HEK293T (cell line): ENCODE measurements at regions not wholly inside any gene's neighbourhood (a gene's known extent, or its start where the extent isn't known, plus 50 kb on each side); places are given as distances from the start of the nearest gene placed in this dataset.

Experiments
- CTCF ChIA-PET: fragments of 350-600 bp; formaldehyde crosslinking; extraction: SDS; loops from one replicate; lab custom pipeline; 2021; ENCODE audit warnings: antibody characterized with exemption, inconsistent platforms; lab: Yijun Ruan, JAX
- POLR2A ChIA-PET: fragments of 350-600 bp; formaldehyde crosslinking; extraction: SDS; loops from one replicate; lab custom pipeline; 2020; ENCODE audit warnings: antibody characterized with exemption, inconsistent platforms; lab: Yijun Ruan, JAX
- DNase-seq: peaks from one replicate; pipeline ENCODE4 v3.0.0; 2012; ENCODE audit warnings: mixed read lengths; ENCODE audit errors: extremely low spot score
- ARNT ChIP-seq: fragments of 450-650 bp; IDR thresholded peaks from 2 replicates; pipeline ENCODE4 v1.6.1; 2017; ENCODE audit warnings: mild to moderate bottlenecking
- BHLHE40 ChIP-seq: fragments of 450-650 bp; IDR thresholded peaks from 2 replicates; pipeline ENCODE4 v1.6.1; 2016; ENCODE audit warnings: mild to moderate bottlenecking, moderate library complexity, borderline replicate concordance
- CTBP1 ChIP-seq: fragments of 450-650 bp; IDR thresholded peaks from 2 replicates; pipeline ENCODE4 v1.6.1; 2016; ENCODE audit warnings: borderline replicate concordance
- ELF4 ChIP-seq: fragments of 450-650 bp; IDR thresholded peaks from 2 replicates; pipeline ENCODE4 v1.6.1; 2017; ENCODE audit warnings: antibody characterized with exemption
- FOXA1 ChIP-seq: fragments of 450-650 bp; IDR thresholded peaks from 2 replicates; pipeline ENCODE4 v1.6.1; 2016; ENCODE audit warnings: mild to moderate bottlenecking
- FOXK2 ChIP-seq: fragments of 450-650 bp; IDR thresholded peaks from 2 replicates; pipeline ENCODE4 v1.6.1; 2016; ENCODE audit warnings: mild to moderate bottlenecking
- FOXM1 ChIP-seq: fragments of 450-650 bp; IDR thresholded peaks from 2 replicates; pipeline ENCODE4 v1.6.1; 2017; ENCODE audit warnings: mild to moderate bottlenecking, borderline replicate concordance
- HDGF ChIP-seq: fragments of 450-650 bp; IDR thresholded peaks from 2 replicates; pipeline ENCODE4 v1.6.1; 2017; ENCODE audit warnings: antibody characterized with exemption, borderline replicate concordance
- L3MBTL2 ChIP-seq: fragments of 450-650 bp; conservative IDR thresholded peaks from 2 replicates; pipeline ENCODE4 v1.6.1; 2016; ENCODE audit warnings: mild to moderate bottlenecking
- LEF1 ChIP-seq: fragments of 450-650 bp; IDR thresholded peaks from 2 replicates; pipeline ENCODE4 v1.6.1; 2017; ENCODE audit warnings: mild to moderate bottlenecking, borderline replicate concordance
- NFRKB ChIP-seq: fragments of 450-650 bp; IDR thresholded peaks from 2 replicates; pipeline ENCODE4 v1.6.1; 2016; ENCODE audit warnings: mild to moderate bottlenecking, moderate library complexity
- SP1 ChIP-seq: fragments of 450-650 bp; IDR thresholded peaks from 2 replicates; pipeline ENCODE4 v1.6.1; 2017
- SUZ12 ChIP-seq: fragments of 450-650 bp; IDR thresholded peaks from 2 replicates; pipeline ENCODE4 v1.6.1; 2016; ENCODE audit warnings: mild to moderate bottlenecking
- TARDBP ChIP-seq: fragments of 450-650 bp; IDR thresholded peaks from 2 replicates; pipeline ENCODE4 v1.6.1; 2016
- ZNF384 ChIP-seq: fragments of 450-650 bp; IDR thresholded peaks from 2 replicates; pipeline ENCODE4 v1.6.1; 2016
- TF ChIP-seq, protein P1 (sequence below): fragments of 450-650 bp; IDR thresholded peaks from 2 replicates; pipeline ENCODE4 v1.6.1; 2016

DNA sequence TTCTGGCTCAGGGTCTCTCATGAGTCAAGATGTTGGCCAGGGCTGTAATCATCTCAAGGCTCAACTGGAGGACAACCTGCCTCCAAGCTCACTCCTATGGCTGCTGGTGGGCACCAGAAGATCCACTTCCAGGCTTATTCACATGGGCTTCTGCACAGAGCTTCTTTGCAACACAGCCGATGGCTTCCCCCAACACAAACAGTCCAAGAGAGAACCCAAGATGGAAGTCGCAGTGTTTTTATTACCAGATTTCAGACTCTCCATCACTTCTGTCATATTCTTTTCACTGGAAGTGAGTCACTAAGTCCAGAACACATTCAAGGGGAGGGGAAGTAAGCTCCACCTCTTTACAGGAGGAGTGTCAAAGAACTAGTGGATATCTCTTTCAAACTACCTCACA is 75.5 kb downstream of the CD164 start:
- TF ChIP-seq NFRKB (no peak), L3MBTL2 (no peak), FOXK2 (no peak), ZNF384 (no peak), LEF1 (no peak), ELF4 (no peak), FOXM1 (no peak), HDGF (no peak), CTBP1 (no peak), BHLHE40 (no peak), ARNT (no peak), FOXA1 (no peak), SUZ12 (no peak), SP1 (no peak), TARDBP (no peak)
- ChIA-PET POLR2A (no interaction called here), CTCF (no interaction called here)
- no peak for DNase-seq

DNA sequence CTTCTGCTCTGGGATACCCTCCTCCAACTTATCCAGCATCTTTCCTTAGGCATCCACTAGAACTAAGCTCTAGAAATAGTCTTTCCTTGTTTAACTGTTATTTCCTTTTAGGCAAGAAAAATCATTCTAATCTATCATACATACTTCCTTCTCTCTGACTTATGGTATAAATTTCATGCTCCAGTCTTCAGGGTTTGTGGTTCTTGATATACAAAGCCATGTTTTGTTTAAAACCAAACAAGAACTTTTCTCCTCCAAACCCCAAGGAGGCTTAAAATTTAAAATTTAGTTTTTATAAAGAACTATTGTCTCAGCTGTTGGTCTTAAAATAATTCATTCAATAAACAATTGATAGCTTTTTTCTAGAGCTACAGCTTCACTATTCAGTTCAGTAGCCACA is 77.2 kb downstream of the CD164 start:
- ChIA-PET POLR2A (no interaction called here), CTCF (interaction anchor here (1.0 kb wide), 1 partner anchor 117 kb away, joined by 3 read pairs; no protein-coding TSS in a partner anchor)
- DNase-seq, result no peak
- TF ChIP-seq NFRKB (no peak), LEF1 (no peak), CTBP1 (no peak), ZNF384 (no peak), SUZ12 (no peak), ELF4 (no peak), TARDBP (no peak), FOXA1 (no peak), ARNT (no peak), SP1 (no peak), BHLHE40 (no peak), L3MBTL2 (no peak), FOXK2 (no peak)
- TF ChIP-seq, protein P1, sequence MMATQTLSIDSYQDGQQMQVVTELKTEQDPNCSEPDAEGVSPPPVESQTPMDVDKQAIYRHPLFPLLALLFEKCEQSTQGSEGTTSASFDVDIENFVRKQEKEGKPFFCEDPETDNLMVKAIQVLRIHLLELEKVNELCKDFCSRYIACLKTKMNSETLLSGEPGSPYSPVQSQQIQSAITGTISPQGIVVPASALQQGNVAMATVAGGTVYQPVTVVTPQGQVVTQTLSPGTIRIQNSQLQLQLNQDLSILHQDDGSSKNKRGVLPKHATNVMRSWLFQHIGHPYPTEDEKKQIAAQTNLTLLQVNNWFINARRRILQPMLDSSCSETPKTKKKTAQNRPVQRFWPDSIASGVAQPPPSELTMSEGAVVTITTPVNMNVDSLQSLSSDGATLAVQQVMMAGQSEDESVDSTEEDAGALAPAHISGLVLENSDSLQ, result no peak

DNA sequence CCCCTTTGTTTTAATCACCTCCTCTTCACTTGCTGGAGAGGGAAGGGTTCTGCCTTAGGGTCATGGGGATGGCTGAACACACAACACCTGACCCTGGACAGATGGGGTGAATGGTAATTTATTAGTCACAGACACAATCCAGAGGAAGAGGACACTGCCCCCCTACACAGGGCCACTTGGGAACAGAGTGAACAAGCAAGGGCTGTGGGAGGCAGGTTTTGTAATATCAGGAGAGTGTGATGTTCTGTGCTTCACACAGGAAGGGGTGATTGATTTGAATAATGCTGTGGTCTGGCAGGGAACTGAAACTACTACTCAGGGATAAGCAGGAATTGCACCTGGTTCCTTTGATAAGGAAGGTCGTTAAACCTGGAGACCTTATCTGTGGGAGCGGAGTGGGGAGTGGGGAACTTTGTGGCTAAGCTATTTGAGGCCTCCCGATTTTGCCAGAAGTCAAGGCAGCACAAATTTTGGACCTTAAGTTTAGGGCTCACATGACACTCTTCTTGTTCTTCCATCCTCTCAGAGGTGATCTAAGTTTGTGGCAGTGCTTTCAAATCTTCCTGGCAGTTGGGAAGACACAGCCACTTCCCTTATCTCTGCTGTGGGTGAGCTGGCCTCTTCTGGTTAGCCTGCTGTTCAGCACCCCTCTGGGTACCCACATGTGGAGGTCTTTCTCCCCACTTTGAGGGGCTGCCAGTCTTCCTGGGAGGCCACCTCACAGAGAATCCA is 77.8 kb downstream of the CD164 start:
- POLR2A ChIA-PET, result no interaction called here
- CTCF ChIA-PET, result interaction anchor here (0.7 to 1.0 kb wide), 2 partner anchors 85 to 117 kb away, joined by 3 read pairs; no protein-coding TSS in a partner anchor
- no peak for DNase-seq
- TF ChIP-seq SUZ12, result no peak
- no peak for TF ChIP-seq BHLHE40
- no peak for TF ChIP-seq SP1
- TF ChIP-seq FOXM1, result no peak

DNA sequence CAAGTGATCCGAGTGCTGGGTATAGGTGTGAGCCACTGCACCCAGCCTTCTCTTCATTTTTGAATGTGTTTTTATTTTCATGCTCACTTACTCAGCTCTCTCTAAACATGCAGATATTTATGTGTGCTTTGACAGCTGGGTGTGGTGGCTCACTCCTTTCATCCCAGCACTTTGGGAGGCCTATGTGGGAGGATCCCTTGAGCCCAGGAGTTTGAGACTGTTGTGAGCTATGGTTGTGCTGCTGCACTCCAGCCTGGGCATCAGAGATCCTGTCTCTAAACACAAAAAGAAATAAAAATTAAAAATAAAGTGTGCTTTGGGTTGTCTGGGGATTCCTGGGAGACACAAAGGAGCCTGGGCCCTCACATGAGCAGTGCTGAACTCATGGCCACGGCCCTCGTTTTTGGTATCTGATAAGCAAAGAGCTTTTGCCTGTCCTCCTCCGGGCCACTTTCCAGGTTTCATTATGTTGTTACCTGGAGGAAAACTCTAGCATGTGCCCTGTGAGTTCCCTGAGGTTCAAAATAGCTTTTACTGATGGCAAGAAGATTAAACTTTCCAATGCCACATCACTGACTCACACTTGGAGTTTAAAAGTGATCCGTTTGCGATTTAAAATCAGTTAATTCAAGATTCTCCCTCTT is 78.5 kb downstream of the CD164 start:
- TF ChIP-seq CTBP1 (no peak), NFRKB (no peak), BHLHE40 (no peak), ARNT (no peak), FOXA1 (no peak), TARDBP (no peak), FOXK2 (no peak), ZNF384 (no peak), LEF1 (no peak), ELF4 (no peak)
- TF ChIP-seq, protein P1, result no peak
- DNase-seq, result no peak
- POLR2A ChIA-PET, result interaction anchor here (1.4 kb wide), 1 partner anchor 79 kb away, joined by 4 read pairs; the partner anchor contains the start of gene CD164
- CTCF ChIA-PET, result interaction anchor here (0.7 kb wide), 1 partner anchor 85 kb away, joined by 3 read pairs; no protein-coding TSS in a partner anchor

DNA sequence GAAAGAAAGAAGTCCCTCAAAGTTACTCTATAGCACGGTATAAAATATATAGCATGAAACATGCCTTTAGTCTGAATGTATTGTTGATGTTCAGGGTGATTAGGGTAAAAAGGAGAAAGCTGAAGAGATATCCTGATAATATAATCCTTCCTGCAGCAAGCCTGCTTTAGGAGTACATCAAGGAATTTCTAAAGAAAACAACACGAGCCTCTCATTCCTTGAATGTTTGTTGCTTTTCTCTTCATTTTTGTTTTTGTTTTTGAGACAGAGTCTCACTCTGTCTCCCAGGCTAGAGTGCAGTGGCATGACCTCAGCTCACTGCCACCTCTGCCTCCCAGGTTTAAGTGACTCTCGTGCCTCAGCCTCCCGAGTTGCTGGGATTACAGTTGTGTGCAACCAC is 79.1 kb downstream of the CD164 start:
- TF ChIP-seq LEF1, result no peak
- TF ChIP-seq, protein P1, result no peak
- no peak for TF ChIP-seq SP1
- no peak for TF ChIP-seq NFRKB
- TF ChIP-seq FOXM1, result no peak
- TF ChIP-seq ZNF384, result no peak
- no peak for TF ChIP-seq CTBP1
- no peak for TF ChIP-seq SUZ12
- no peak for TF ChIP-seq L3MBTL2
- TF ChIP-seq BHLHE40, result no peak
- no peak for TF ChIP-seq FOXK2
- no peak for TF ChIP-seq FOXA1
- TF ChIP-seq ELF4, result no peak
- DNase-seq, result no peak
- CTCF ChIA-PET, result no interaction called here
- POLR2A ChIA-PET, result interaction anchor here (1.4 kb wide), 1 partner anchor 79 kb away, joined by 4 read pairs; the partner anchor contains the start of gene CD164
